ENCODE measurements at regions not wholly inside any gene's neighbourhood (a gene's known extent, or its start where the extent isn't known, plus 50 kb on each side); places are given as distances from the start of the nearest gene placed in this dataset.

DNA sequence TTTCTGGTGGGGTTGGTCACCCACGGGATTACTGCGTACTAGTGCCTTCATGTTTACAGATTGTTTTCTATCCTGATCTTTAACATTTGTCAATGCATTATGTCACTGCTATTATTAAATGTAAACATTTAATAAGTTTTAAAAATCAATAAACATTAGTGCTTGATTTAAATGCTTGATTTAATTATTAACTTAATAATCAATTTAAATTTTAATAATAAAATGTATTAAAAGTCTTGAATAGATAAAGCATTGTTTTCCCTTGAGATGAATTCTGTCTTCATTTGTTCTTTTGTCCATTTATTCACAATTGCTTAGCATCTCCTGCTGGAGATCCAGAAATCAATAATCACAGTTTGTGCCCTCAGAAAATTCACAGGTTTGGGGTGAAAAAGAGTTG, 201.8 kb upstream of the HDAC9 start:
- Histone ChIP-seq H3K36me3 (ENCODE audit: control insufficient read depth in 4 of 4, insufficient read depth in 4 of 4, low read length in 4 of 4) (no peaks in the 10 kb centered on the region), H3K9ac (ENCODE audit: insufficient read depth in 1 of 2, low read length in 2 of 2) (no peak overlapping the region), H3K27me3 (ENCODE audit: control insufficient read depth in 3 of 3, insufficient read depth in 3 of 3, low read length in 2 of 3) (no peaks in the 10 kb centered on the region), H3K9me3 (ENCODE audit: control insufficient read depth in 4 of 4, insufficient read depth in 3 of 4, low read length in 3 of 4) (no peaks in the 10 kb centered on the region), H3K27ac (ENCODE audit: low read depth in 1 of 2, low read length in 1 of 2) (no peak overlapping the region), H3K4me1 (ENCODE audit: control insufficient read depth in 5 of 5, insufficient read depth in 5 of 5, low read length in 5 of 5) (peaks cover 0 to 11% (median 0%) of the 10 kb centered on the region in 5 donors), H3K4me3 (no peak overlapping the region)
- ATAC-seq (ENCODE audit: insufficient read depth, low FRiP score) (no peak), DNase-seq (no peak)
- TF ChIP-seq, protein P1, sequence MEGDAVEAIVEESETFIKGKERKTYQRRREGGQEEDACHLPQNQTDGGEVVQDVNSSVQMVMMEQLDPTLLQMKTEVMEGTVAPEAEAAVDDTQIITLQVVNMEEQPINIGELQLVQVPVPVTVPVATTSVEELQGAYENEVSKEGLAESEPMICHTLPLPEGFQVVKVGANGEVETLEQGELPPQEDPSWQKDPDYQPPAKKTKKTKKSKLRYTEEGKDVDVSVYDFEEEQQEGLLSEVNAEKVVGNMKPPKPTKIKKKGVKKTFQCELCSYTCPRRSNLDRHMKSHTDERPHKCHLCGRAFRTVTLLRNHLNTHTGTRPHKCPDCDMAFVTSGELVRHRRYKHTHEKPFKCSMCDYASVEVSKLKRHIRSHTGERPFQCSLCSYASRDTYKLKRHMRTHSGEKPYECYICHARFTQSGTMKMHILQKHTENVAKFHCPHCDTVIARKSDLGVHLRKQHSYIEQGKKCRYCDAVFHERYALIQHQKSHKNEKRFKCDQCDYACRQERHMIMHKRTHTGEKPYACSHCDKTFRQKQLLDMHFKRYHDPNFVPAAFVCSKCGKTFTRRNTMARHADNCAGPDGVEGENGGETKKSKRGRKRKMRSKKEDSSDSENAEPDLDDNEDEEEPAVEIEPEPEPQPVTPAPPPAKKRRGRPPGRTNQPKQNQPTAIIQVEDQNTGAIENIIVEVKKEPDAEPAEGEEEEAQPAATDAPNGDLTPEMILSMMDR (IDR thresholded peaks at IDR 0.05; ENCODE audit: control extremely low read depth, extremely low read depth), result no peak
- 88 to 90% methylated on average over 2 of the region's 2 CpGs for WGBS, 2 donors

DNA sequence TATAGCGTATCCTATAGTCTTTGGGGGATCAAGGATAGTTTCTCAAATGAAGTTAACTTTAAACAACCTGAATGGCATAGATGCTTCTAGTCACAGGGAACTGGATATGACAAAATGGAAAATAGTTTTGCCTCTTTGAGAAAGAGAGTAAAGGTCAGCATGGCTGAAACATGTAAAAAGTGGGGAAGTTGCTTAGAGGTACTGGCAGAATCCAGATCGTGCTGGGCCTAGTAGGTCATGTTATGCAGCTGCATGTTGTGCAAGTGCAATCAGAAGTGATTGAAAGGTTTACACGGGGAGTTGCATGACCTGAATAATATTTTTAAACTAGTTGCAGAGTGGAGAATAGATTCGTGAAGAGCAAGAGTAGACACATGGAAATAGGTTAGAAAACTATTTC, 201.1 kb upstream of the HDAC9 start:
- H3K27ac ChIP-seq (ENCODE audit: low read depth in 1 of 2, low read length in 1 of 2), result no peak overlapping the region
- H3K9me3 ChIP-seq (ENCODE audit: control insufficient read depth in 4 of 4, insufficient read depth in 3 of 4, low read length in 3 of 4), result no peaks in the 10 kb centered on the region
- H3K9ac ChIP-seq (ENCODE audit: insufficient read depth in 1 of 2, low read length in 2 of 2), result no peak overlapping the region
- peaks cover 0 to 11% (median 0%) of the 10 kb centered on the region in 5 donors for H3K4me1 ChIP-seq (ENCODE audit: control insufficient read depth in 5 of 5, insufficient read depth in 5 of 5, low read length in 5 of 5)
- no peak overlapping the region for H3K4me3 ChIP-seq
- no peaks in the 10 kb centered on the region for H3K27me3 ChIP-seq (ENCODE audit: control insufficient read depth in 3 of 3, insufficient read depth in 3 of 3, low read length in 2 of 3)
- no peaks in the 10 kb centered on the region for H3K36me3 ChIP-seq (ENCODE audit: control insufficient read depth in 4 of 4, insufficient read depth in 4 of 4, low read length in 4 of 4)
- TF ChIP-seq, protein P1 (IDR thresholded peaks at IDR 0.05; ENCODE audit: control extremely low read depth, extremely low read depth), result no peak
- WGBS, 2 donors, result 70 to 75% methylated on average over 4 of the region's 4 CpGs
- ATAC-seq (ENCODE audit: insufficient read depth, low FRiP score) (no peak), DNase-seq (no peak)

DNA sequence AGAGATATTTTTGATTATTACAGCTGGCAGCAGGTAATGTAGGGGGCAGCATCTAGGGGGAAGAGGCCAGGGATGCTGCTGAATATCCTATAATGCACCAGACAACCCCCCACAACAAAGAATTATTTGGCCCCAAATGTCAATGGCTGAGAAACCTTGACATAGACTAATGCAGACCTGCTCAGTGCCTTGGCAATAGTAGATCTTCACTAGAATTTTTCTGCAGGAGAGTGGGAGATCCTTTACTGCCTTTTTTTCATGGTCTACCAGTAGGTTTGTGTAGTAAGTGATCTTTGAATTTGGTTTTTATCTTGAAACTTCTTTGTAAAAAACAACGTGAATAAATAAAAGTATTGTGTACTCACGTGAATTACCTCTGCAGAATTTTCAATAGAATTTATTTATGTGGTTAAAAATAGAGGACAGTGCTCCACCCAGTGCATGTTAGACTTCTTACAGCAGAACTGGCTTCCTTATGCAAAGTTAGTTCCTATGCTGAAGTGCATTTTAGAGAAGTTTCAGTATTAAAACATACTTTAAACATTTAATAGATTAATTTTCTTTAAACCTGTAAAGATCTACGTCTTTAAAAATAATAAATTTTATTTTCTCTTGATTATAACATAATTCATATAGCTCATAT, 199.6 kb upstream of the HDAC9 start:
- DNase-seq, result peak in 1 of 3 donors; percentile 26
- no peaks in the 10 kb centered on the region for H3K4me1 ChIP-seq (ENCODE audit: control insufficient read depth in 5 of 5, insufficient read depth in 5 of 5, low read length in 5 of 5)
- TF ChIP-seq, protein P1 (IDR thresholded peaks at IDR 0.05; ENCODE audit: control extremely low read depth, extremely low read depth), result no peak
- no peak overlapping the region for H3K4me3 ChIP-seq
- no peak for ATAC-seq (ENCODE audit: insufficient read depth, low FRiP score)
- no peak overlapping the region for H3K9ac ChIP-seq (ENCODE audit: insufficient read depth in 1 of 2, low read length in 2 of 2)
- 40 to 48% methylated on average over 3 of the region's 3 CpGs for WGBS, 2 donors
- H3K9me3 ChIP-seq (ENCODE audit: control insufficient read depth in 4 of 4, insufficient read depth in 3 of 4, low read length in 3 of 4), result no peaks in the 10 kb centered on the region
- H3K27ac ChIP-seq (ENCODE audit: low read depth in 1 of 2, low read length in 1 of 2), result no peak overlapping the region
- no peaks in the 10 kb centered on the region for H3K36me3 ChIP-seq (ENCODE audit: control insufficient read depth in 4 of 4, insufficient read depth in 4 of 4, low read length in 4 of 4)
- H3K27me3 ChIP-seq (ENCODE audit: control insufficient read depth in 3 of 3, insufficient read depth in 3 of 3, low read length in 2 of 3), result no peaks in the 10 kb centered on the region

DNA sequence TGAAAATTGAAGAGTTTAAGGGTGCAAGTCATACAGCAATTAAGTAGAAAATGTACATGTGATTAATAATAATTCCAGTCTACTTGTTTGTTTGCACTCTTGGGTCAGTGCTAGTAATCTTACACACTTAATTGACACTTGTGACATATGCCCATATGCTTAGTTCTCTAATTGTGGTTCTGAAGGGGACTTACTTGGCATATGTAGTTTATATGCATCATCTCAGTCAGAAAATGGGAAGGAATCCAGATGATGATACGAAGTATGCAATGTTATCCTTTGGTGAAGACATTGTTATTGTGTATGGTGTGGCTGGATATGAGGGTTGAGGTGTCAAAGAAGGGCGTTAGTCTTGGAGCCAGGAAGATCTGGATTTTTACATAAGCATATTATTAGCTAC, 193.5 kb upstream of the HDAC9 start:
- Histone ChIP-seq H3K27me3 (ENCODE audit: control insufficient read depth in 3 of 3, insufficient read depth in 3 of 3, low read length in 2 of 3) (no peaks in the 10 kb centered on the region), H3K4me1 (ENCODE audit: control insufficient read depth in 5 of 5, insufficient read depth in 5 of 5, low read length in 5 of 5) (peaks cover 0 to 4% (median 0%) of the 10 kb centered on the region in 5 donors), H3K9ac (ENCODE audit: insufficient read depth in 1 of 2, low read length in 2 of 2) (no peak overlapping the region), H3K36me3 (ENCODE audit: control insufficient read depth in 4 of 4, insufficient read depth in 4 of 4, low read length in 4 of 4) (no peaks in the 10 kb centered on the region), H3K27ac (ENCODE audit: low read depth in 1 of 2, low read length in 1 of 2) (no peak overlapping the region), H3K4me3 (no peak overlapping the region), H3K9me3 (ENCODE audit: control insufficient read depth in 4 of 4, insufficient read depth in 3 of 4, low read length in 3 of 4) (no peaks in the 10 kb centered on the region)
- TF ChIP-seq, protein P1 (IDR thresholded peaks at IDR 0.05; ENCODE audit: control extremely low read depth, extremely low read depth), result no peak
- DNase-seq, result no peak
- WGBS, 2 donors, result 65 to 70% methylated on average over 2 of the region's 2 CpGs
- ATAC-seq (ENCODE audit: insufficient read depth, low FRiP score), result no peak

Measured in lung (tissue), 11 donors.